Endothelial cell of umbilical vein (primary cell): ENCODE measurements at regions not wholly inside any gene's neighbourhood (a gene's known extent, or its start where the extent isn't known, plus 50 kb on each side); places are given as distances from the start of the nearest gene placed in this dataset.

Source experiments
- BruUV-seq: library from RNA; stranded (reverse); fragments of 400-500 nt; replicated peaks from 2 replicates; lab custom pipeline; 2021; lab: Mats Ljungman, UMichigan
- CTCF ChIA-PET: fragments of 300-600, 350-600 bp; sonication (Branson Sonifier 250); formaldehyde crosslinking; loops from one replicate; lab custom pipeline; 2021; ENCODE audit warnings: antibody characterized with exemption, inconsistent platforms; lab: Charles Lee
- POLR2A ChIA-PET: fragments of 300-600, 350-600 bp; sonication (Branson Sonifier 250); formaldehyde crosslinking; loops from one replicate; lab custom pipeline; 2021; ENCODE audit warnings: antibody characterized with exemption, inconsistent platforms; lab: Charles Lee
- DNase-seq: peaks from one replicate; pipeline ENCODE4 v3.0.0-alpha.2; 2011; ENCODE audit warnings: low read depth, low spot score
- FAIRE-seq: peaks from 2 replicates; lab custom pipeline; 2011; peaks lifted over from hg19 to GRCh38; lab: Jason Lieb, UNC
- H2AFZ ChIP-seq: 2 replicates; pipeline ENCODE4 v1.6.0; 2012; ENCODE audit warnings: low read depth, low read length, control low read depth, inconsistent platforms
- H3K27ac ChIP-seq: 2 replicates; pipeline ENCODE4 v1.5.1; 2011; ENCODE audit warnings: low read depth, mild to moderate bottlenecking, control low read depth, low read length, moderate library complexity; ENCODE audit not compliant: insufficient read depth
- H3K27me3 ChIP-seq, 2 experiments: 2 replicates each; pipeline versions ENCODE4 v1.6.0 to v1.6.1; 2011; ENCODE audit warnings: low read length in 2 of 2, mixed read lengths in 1 of 2; ENCODE audit not compliant: control insufficient read depth in 2 of 2, insufficient read depth in 2 of 2
- H3K36me3 ChIP-seq, 2 experiments: 2 replicates in 1 of 2; 3 replicates in 1 of 2; pipeline ENCODE4 v1.5.1; 2011; ENCODE audit warnings: low read length in 2 of 2, mild to moderate bottlenecking in 1 of 2, moderate library complexity in 1 of 2; ENCODE audit not compliant: control insufficient read depth in 2 of 2, insufficient read depth in 2 of 2; ENCODE audit errors: extremely low read depth in 1 of 2
- H3K4me1 ChIP-seq: 3 replicates; pipeline ENCODE4 v1.5.1; 2011; ENCODE audit warnings: mild to moderate bottlenecking, low read length; ENCODE audit not compliant: control insufficient read depth, insufficient read depth; ENCODE audit errors: extremely low read depth
- H3K4me2 ChIP-seq: 2 replicates; pipeline ENCODE4 v1.6.1; 2011; ENCODE audit warnings: low read length, control low read depth, mixed read lengths; ENCODE audit not compliant: insufficient read depth
- H3K4me3 ChIP-seq, 3 experiments: fragments of 200-600 bp in 1 of 3; sonication (generic), shearing (Covaris generic) in 1 of 3; replicated peaks in 1 of 3; 2 replicates each; pipeline ENCODE4 v1.5.1; 2011 to 2016; ENCODE audit warnings: control low read depth in 3 of 3, low read length in 3 of 3, mild to moderate bottlenecking in 2 of 3, inconsistent platforms in 1 of 3, low read depth in 1 of 3, moderate library complexity in 1 of 3; ENCODE audit not compliant: insufficient read depth in 1 of 3
- H3K79me2 ChIP-seq: 2 replicates; pipeline ENCODE4 v1.6.0; 2012; ENCODE audit warnings: low read length, inconsistent platforms; ENCODE audit not compliant: control insufficient read depth, insufficient read depth
- H3K9ac ChIP-seq: replicated peaks from 2 replicates; pipeline ENCODE3; 2011; ENCODE audit warnings: low read length, control low read depth; ENCODE audit not compliant: insufficient read depth; ENCODE audit errors: extremely low read depth
- H3K9me1 ChIP-seq: replicated peaks from 3 replicates; pipeline ENCODE4 v1.6.0; 2011; ENCODE audit warnings: mild to moderate bottlenecking, low read length; ENCODE audit not compliant: control insufficient read depth, insufficient read depth; ENCODE audit errors: extremely low read depth
- H3K9me3 ChIP-seq: replicated peaks from 2 replicates; pipeline ENCODE4 v1.5.1; 2012; ENCODE audit warnings: low read length, inconsistent platforms; ENCODE audit not compliant: control insufficient read depth, insufficient read depth
- H4K20me1 ChIP-seq: replicated peaks from 2 replicates; pipeline ENCODE3; 2011; ENCODE audit warnings: mild to moderate bottlenecking, low read length; ENCODE audit not compliant: control insufficient read depth, insufficient read depth; ENCODE audit errors: extremely low read depth
- EZH2 ChIP-seq: IDR thresholded peaks from 2 replicates; pipeline ENCODE4 v1.6.1; 2012; ENCODE audit warnings: borderline replicate concordance, low read depth, mild to moderate bottlenecking, moderate library complexity, low read length, inconsistent platforms; ENCODE audit not compliant: severe bottlenecking
- FOS ChIP-seq: IDR thresholded peaks from 2 replicates; pipeline ENCODE4 v1.6.1; 2011; ENCODE audit warnings: mild to moderate bottlenecking, low read length, moderate library complexity, borderline replicate concordance; ENCODE audit not compliant: insufficient read depth
- GATA2 ChIP-seq: IDR thresholded peaks from 2 replicates; pipeline ENCODE4 v1.7.0; 2011; ENCODE audit warnings: low read depth, mild to moderate bottlenecking, moderate library complexity, mixed read lengths, low read length; ENCODE audit not compliant: insufficient read length, insufficient read depth
- JUN ChIP-seq: IDR thresholded peaks from 2 replicates; pipeline ENCODE4 v1.6.1; 2011; ENCODE audit warnings: borderline replicate concordance, low read depth; ENCODE audit not compliant: insufficient read length, insufficient read depth
- MYC ChIP-seq: IDR thresholded peaks from one replicate; pipeline ENCODE4 v1.6.1; 2011; ENCODE audit warnings: mild to moderate bottlenecking, low read depth, low read length
- POLR2A ChIP-seq: IDR thresholded peaks from 2 replicates; pipeline ENCODE4 v1.6.1; 2012; ENCODE audit warnings: low read depth, mild to moderate bottlenecking, control low read depth, low read length
- POLR2AphosphoS5 ChIP-seq: IDR thresholded peaks from 2 replicates; pipeline ENCODE4 v1.6.1; 2012; ENCODE audit warnings: low read depth, mild to moderate bottlenecking, control low read depth, low read length, moderate library complexity; ENCODE audit not compliant: insufficient read depth
- dilution Hi-C: fragments of 300-500 bp; cut with MboI; formaldehyde crosslinking; loops from one replicate; pipeline ENCODE4 v1.15.0; 2019; ENCODE audit warnings: low sequenced_read_pairs; ENCODE audit not compliant: extremely low pct_ligation_motif_present
- intact Hi-C: fragments of 100-400 bp; cut with micrococcal nuclease; formaldehyde crosslinking; loops from one replicate; pipeline ENCODE4 v1.10.0; 2022
- TF ChIP-seq, protein P1 (sequence below): IDR thresholded peaks from 2 replicates; pipeline ENCODE4 v1.6.1; 2011; ENCODE audit not compliant: insufficient read depth, insufficient read length
- TF ChIP-seq, protein P2 (sequence below), 2 donors: IDR thresholded peaks; 1 replicate in 1 of 2; 2 replicates in 1 of 2; pipeline ENCODE4 v1.5.1; 2011; ENCODE audit warnings: low read length in 2 of 2, mild to moderate bottlenecking in 2 of 2, moderate library complexity in 2 of 2, control low read depth in 1 of 2, inconsistent platforms in 1 of 2, low read depth in 1 of 2; ENCODE audit not compliant: insufficient read depth in 1 of 2; ENCODE audit errors: extremely low read depth in 1 of 2

DNA sequence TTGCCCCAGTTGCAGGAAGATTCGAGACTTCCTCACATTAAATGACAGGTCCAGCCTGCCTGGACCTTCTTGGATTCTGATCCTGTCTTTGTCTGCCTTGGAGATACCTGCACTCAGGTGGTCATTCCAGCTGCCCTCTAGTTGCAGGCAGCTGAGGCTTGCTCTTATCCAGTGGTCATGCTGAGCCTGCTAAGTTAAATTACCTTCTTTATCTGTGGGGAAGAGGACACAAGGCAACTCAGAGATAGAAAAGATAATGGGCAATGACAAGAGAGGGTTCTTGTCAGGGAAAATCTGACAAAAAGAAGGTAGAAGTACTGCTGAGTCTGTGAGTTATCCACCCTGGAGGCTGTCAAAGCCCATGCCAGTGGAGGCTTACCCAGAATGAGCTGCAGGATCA, 401.4 kb downstream of the MID1IP1 start:
- intact Hi-C loops = no loop called here
- Histone ChIP-seq H3K4me1 (no peaks in the 10 kb centered on the region), H3K27ac (no peak overlapping the region), H3K4me3 (no peak overlapping the region), H3K9ac (no peak overlapping the region), H3K79me2 (no peaks in the 10 kb centered on the region), H3K9me1 (no peaks in the 10 kb centered on the region), H3K4me2 (no peak overlapping the region), H3K36me3 (no peaks in the 10 kb centered on the region), H2AFZ (no peak overlapping the region), H3K27me3 (no peaks in the 10 kb centered on the region), H4K20me1 (no peaks in the 10 kb centered on the region), H3K9me3 (no peaks in the 10 kb centered on the region)
- CTCF ChIA-PET = no interaction called here
- dilution Hi-C loops = no loop called here
- no peak for FAIRE-seq
- BruUV-seq = no TSS peak
- no peak for DNase-seq
- no peak for TF ChIP-seq JUN
- no peak for TF ChIP-seq FOS
- TF ChIP-seq POLR2A = no peak
- no peak for TF ChIP-seq MYC
- no peak for TF ChIP-seq POLR2AphosphoS5
- TF ChIP-seq, protein P1, sequence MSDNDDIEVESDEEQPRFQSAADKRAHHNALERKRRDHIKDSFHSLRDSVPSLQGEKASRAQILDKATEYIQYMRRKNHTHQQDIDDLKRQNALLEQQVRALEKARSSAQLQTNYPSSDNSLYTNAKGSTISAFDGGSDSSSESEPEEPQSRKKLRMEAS = no peak
- TF ChIP-seq EZH2 = no peak
- no peak for TF ChIP-seq GATA2
- TF ChIP-seq, protein P2, sequence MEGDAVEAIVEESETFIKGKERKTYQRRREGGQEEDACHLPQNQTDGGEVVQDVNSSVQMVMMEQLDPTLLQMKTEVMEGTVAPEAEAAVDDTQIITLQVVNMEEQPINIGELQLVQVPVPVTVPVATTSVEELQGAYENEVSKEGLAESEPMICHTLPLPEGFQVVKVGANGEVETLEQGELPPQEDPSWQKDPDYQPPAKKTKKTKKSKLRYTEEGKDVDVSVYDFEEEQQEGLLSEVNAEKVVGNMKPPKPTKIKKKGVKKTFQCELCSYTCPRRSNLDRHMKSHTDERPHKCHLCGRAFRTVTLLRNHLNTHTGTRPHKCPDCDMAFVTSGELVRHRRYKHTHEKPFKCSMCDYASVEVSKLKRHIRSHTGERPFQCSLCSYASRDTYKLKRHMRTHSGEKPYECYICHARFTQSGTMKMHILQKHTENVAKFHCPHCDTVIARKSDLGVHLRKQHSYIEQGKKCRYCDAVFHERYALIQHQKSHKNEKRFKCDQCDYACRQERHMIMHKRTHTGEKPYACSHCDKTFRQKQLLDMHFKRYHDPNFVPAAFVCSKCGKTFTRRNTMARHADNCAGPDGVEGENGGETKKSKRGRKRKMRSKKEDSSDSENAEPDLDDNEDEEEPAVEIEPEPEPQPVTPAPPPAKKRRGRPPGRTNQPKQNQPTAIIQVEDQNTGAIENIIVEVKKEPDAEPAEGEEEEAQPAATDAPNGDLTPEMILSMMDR (IDR thresholded peaks at IDR 0.05; ENCODE audit: extremely low read depth in 1 of 2, insufficient read depth in 1 of 2, low read depth in 1 of 2, low read length in 2 of 2) = no peak
- POLR2A ChIA-PET = no interaction called here
